ENCODE measurements at regions not wholly inside any gene's neighbourhood (a gene's known extent, or its start where the extent isn't known, plus 50 kb on each side); places are given as distances from the start of the nearest gene placed in this dataset.

DNA sequence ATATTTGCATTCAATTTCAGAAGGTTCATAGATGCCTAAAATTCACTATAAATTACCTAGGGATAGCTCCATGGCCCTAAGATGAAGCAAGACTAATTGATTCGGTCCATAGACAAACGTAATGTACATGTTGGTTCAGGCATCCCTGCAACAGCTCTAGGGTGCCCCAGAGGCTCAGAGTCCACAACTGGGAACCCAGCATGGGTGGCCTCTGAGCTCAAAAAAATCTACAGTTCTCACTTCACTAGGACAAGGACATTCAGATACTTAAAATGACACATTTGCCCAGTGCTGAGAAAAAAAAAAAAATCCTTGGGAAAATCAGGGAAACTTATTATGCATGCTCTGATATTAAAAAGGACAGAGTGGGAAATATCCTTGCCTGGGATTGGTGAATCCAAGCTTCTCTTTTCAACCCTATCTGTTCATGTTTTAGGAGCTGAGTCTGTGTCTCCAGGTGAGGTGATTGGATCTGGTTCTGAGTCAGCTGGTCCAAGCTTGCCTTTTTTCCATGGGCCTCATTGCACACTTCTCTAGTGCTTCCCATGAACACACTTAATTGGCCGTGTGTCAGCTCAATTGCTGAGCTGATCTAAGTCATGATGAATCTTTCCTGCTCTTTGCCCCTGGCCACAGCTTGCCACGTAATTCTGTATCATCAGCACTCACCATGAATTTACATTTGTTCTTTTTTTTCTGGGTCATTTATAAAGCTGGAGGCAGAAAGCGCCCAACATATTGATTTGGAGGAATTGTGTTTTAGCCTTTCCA lies 116.3 kb upstream of the RCN1 start:
- ATAC-seq (replicated peaks in 1 of 4) = no peak
- no peak overlapping the region for H3K4me3 ChIP-seq (ENCODE audit: control insufficient read depth in 1 of 2, extremely low read depth in 1 of 2, low read length in 1 of 2)
- WGBS (ENCODE audit: insufficient coverage) = 89% methylated on average over 3 of the region's 5 CpGs
- Mint-ChIP-seq H3K36me3 (no peaks in the 10 kb centered on the region), H3K27ac (no peak overlapping the region), H3K4me1 (no peaks in the 10 kb centered on the region), H3K9me3 (peaks cover 0 to 3% (median 0%) of the 10 kb centered on the region in 3 donors), H3K27me3 (peaks cover 31 to 32% of the 10 kb centered on the region in 2 donors), H3K4me3 (no peak overlapping the region)
- no peaks in the 10 kb centered on the region for H3K36me3 ChIP-seq (ENCODE audit: control insufficient read depth in 2 of 2, extremely low read depth in 1 of 2, insufficient read depth in 1 of 2, low read length in 1 of 2)
- no peak for DNase-seq
- peaks cover 0 to 7% of the 10 kb centered on the region in 2 experiments for H3K27me3 ChIP-seq (replicated peaks in 1 of 2; ENCODE audit: control insufficient read depth in 2 of 2, extremely low read depth in 1 of 2, insufficient read depth in 2 of 2, low read length in 1 of 2)
- ChIA-PET CTCF (interaction anchor here in 1 of 2 donors (0.8 kb wide), 1 partner anchor 11 kb away, joined by 3 read pairs; no protein-coding TSS in a partner anchor), POLR2A (no interaction called here)
- H3K4me1 ChIP-seq (ENCODE audit: control insufficient read depth in 1 of 2, extremely low read depth in 1 of 2, insufficient read depth in 2 of 2, low read length in 2 of 2) = no peaks in the 10 kb centered on the region
- no peaks in the 10 kb centered on the region for H3K9me3 ChIP-seq
- H3K27ac ChIP-seq (ENCODE audit: low read length) = no peak overlapping the region

DNA sequence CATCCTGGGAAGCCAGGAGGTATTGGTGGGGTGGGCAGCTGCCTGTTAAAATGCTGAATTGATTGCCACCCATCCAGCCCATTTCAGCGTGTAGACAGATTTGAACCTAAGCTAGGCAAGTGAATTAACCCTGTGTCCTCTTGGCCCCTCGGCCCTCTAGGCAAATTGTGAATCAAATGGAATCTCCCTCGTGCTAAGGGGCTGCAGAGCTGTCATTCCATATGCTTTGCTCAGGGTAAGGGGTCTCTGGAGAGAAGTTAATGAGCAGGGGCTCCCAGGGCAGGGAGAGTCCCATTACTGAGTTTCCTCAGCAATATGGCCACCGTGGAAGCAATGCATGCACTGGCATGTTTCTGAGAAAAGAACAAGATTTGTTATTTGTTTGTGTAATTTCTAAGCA lies 117.7 kb upstream of the RCN1 start:
- no peaks in the 10 kb centered on the region for H3K36me3 Mint-ChIP-seq
- CTCF ChIA-PET = no interaction called here

DNA sequence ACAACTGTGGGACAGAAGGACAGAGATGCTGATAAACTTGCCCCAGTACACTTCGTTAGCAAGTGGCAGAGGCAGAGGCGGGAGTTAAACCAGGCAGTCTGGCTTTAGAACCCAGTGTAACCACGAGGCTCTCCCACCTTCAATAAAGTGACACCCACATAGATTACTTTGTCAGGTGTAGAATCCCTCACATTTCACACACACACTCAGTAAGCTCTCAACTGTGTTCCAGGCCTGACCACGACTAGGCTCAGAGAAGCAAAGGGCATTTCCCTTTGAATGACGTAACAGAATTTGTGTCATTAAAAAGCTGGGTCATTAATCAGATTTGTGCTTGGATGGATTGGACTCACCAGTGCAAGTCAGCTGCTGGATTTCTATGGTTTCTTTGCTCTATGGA lies 118.3 kb upstream of the RCN1 start:
- WGBS (ENCODE audit: insufficient coverage) = 56% methylated on average over 3 of the region's 5 CpGs
- Mint-ChIP-seq H3K27ac (no peak overlapping the region), H3K4me3 (no peak overlapping the region), H3K9me3 (no peaks in the 10 kb centered on the region), H3K27me3 (peaks cover 23% of the 10 kb centered on the region in 2 donors), H3K4me1 (no peaks in the 10 kb centered on the region), H3K36me3 (no peaks in the 10 kb centered on the region)
- ChIA-PET POLR2A (no interaction called here), CTCF (no interaction called here)
- no peak overlapping the region for H3K4me3 ChIP-seq (ENCODE audit: control insufficient read depth in 1 of 2, extremely low read depth in 1 of 2, low read length in 1 of 2)
- no peaks in the 10 kb centered on the region for H3K4me1 ChIP-seq (ENCODE audit: control insufficient read depth in 1 of 2, extremely low read depth in 1 of 2, insufficient read depth in 2 of 2, low read length in 2 of 2)
- H3K27ac ChIP-seq (ENCODE audit: low read length) = no peak overlapping the region
- no peak for ATAC-seq (replicated peaks in 1 of 4)
- no peaks in the 10 kb centered on the region for H3K36me3 ChIP-seq (ENCODE audit: control insufficient read depth in 2 of 2, extremely low read depth in 1 of 2, insufficient read depth in 1 of 2, low read length in 1 of 2)
- DNase-seq = no peak
- peaks cover 0 to 6% of the 10 kb centered on the region in 2 experiments for H3K27me3 ChIP-seq (replicated peaks in 1 of 2; ENCODE audit: control insufficient read depth in 2 of 2, extremely low read depth in 1 of 2, insufficient read depth in 2 of 2, low read length in 1 of 2)
- H3K9me3 ChIP-seq = no peaks in the 10 kb centered on the region

More for the DNA sequence above, 117.7 kb upstream of the RCN1 start:
- no peaks in the 10 kb centered on the region for H3K4me1 ChIP-seq (ENCODE audit: control insufficient read depth in 1 of 2, extremely low read depth in 1 of 2, insufficient read depth in 2 of 2, low read length in 2 of 2)
- 86% methylated on average over 1 of the region's 4 CpGs for WGBS (ENCODE audit: insufficient coverage)
- H3K9me3 ChIP-seq = no peaks in the 10 kb centered on the region
- Mint-ChIP-seq H3K4me3 (no peak overlapping the region), H3K9me3 (no peaks in the 10 kb centered on the region), H3K27me3 (peaks cover 25 to 28% of the 10 kb centered on the region in 2 donors), H3K4me1 (no peaks in the 10 kb centered on the region), H3K27ac (no peak overlapping the region)
- H3K27me3 ChIP-seq (replicated peaks in 1 of 2; ENCODE audit: control insufficient read depth in 2 of 2, extremely low read depth in 1 of 2, insufficient read depth in 2 of 2, low read length in 1 of 2) = peaks cover 0 to 7% of the 10 kb centered on the region in 2 experiments
- POLR2A ChIA-PET = no interaction called here
- H3K27ac ChIP-seq (ENCODE audit: low read length) = no peak overlapping the region
- no peak for DNase-seq
- no peaks in the 10 kb centered on the region for H3K36me3 ChIP-seq (ENCODE audit: control insufficient read depth in 2 of 2, extremely low read depth in 1 of 2, insufficient read depth in 1 of 2, low read length in 1 of 2)
- H3K4me3 ChIP-seq (ENCODE audit: control insufficient read depth in 1 of 2, extremely low read depth in 1 of 2, low read length in 1 of 2) = no peak overlapping the region
- no peak for ATAC-seq (replicated peaks in 1 of 4)

DNA sequence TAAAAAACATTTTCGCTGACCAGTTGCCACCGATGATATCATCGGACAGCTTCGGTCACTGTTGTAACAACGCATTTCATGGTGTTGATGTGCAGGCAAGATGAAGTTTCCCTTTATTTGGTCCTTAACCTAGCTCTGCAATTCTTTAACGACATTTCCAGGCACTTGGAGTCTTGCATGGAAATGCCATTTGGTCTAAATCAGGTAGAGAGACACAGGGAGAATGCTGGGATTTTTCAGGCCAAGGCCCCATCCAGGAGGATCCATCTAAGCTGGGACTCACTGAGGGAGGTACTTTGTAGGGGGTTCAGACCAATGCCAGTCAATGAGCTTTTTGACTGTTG lies 121.5 kb upstream of the RCN1 start:
- ChIA-PET POLR2A (no interaction called here), CTCF (interaction anchor here in 1 of 2 donors (1.5 kb wide), 1 partner anchor 732 kb away, joined by 3 read pairs; no protein-coding TSS in a partner anchor)
- 92% methylated on average over 6 of the region's 6 CpGs for WGBS (ENCODE audit: insufficient coverage)

DNA sequence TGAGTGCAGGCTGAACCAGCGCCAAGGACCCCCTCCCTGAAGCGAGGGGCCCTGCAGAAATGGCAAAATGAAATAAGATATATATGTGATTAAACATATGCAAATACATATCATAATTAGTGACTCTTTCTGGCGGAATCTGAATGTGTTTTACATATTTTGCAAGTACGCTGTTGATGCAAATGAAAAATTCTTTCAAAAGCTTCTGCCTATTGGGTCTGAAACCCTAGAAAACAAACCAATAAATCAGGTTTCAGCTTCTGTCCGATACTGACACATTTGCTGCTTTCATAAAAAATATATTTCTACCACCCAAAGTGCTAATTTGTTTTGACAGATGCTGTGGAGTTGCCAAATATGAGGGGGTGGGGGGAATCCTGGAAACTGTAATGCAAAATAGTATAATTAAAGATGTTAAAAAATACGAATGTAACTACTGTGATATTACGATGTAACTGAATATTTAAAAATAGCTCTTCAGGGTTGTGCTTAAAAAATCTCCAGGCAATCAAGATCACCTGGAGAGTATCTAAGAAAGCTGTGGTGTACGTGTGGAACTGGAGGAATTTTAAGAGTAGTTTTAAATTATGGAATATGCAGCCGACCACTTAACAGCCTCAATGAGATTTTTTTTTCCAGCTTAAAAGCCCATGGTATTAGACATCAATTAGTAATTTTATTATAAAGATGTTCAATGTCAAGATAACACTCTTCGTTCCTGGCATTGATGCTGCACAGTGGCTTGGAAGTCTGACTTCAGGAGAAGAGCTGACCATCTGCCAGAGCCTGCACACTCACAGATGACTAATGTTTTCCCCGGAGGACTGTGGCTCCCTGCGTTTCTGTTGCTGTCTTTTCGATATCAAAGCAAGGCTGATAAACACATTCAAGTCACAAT lies 122.2 kb upstream of the RCN1 start:
- 90% methylated on average over 2 of the region's 13 CpGs for WGBS (ENCODE audit: insufficient coverage)

More for the DNA sequence above, 121.5 kb upstream of the RCN1 start:
- peaks cover 7 to 9% of the 10 kb centered on the region in 2 donors for H3K27me3 Mint-ChIP-seq
- Histone ChIP-seq H3K27me3 (replicated peaks in 1 of 2; ENCODE audit: control insufficient read depth in 2 of 2, extremely low read depth in 1 of 2, insufficient read depth in 2 of 2, low read length in 1 of 2) (no peaks in the 10 kb centered on the region), H3K36me3 (ENCODE audit: control insufficient read depth in 2 of 2, extremely low read depth in 1 of 2, insufficient read depth in 1 of 2, low read length in 1 of 2) (no peaks in the 10 kb centered on the region), H3K27ac (ENCODE audit: low read length) (no peak overlapping the region), H3K4me3 (ENCODE audit: control insufficient read depth in 1 of 2, extremely low read depth in 1 of 2, low read length in 1 of 2) (no peak overlapping the region), H3K9me3 (no peaks in the 10 kb centered on the region), H3K4me1 (ENCODE audit: control insufficient read depth in 1 of 2, extremely low read depth in 1 of 2, insufficient read depth in 2 of 2, low read length in 2 of 2) (no peaks in the 10 kb centered on the region)
- no peaks in the 10 kb centered on the region for H3K36me3 Mint-ChIP-seq
- DNase-seq (no peak), ATAC-seq (replicated peaks in 1 of 4) (no peak)
- no peaks in the 10 kb centered on the region for H3K4me1 Mint-ChIP-seq
- no peaks in the 10 kb centered on the region for H3K9me3 Mint-ChIP-seq
- no peak overlapping the region for H3K27ac Mint-ChIP-seq
- no peak overlapping the region for H3K4me3 Mint-ChIP-seq

DNA sequence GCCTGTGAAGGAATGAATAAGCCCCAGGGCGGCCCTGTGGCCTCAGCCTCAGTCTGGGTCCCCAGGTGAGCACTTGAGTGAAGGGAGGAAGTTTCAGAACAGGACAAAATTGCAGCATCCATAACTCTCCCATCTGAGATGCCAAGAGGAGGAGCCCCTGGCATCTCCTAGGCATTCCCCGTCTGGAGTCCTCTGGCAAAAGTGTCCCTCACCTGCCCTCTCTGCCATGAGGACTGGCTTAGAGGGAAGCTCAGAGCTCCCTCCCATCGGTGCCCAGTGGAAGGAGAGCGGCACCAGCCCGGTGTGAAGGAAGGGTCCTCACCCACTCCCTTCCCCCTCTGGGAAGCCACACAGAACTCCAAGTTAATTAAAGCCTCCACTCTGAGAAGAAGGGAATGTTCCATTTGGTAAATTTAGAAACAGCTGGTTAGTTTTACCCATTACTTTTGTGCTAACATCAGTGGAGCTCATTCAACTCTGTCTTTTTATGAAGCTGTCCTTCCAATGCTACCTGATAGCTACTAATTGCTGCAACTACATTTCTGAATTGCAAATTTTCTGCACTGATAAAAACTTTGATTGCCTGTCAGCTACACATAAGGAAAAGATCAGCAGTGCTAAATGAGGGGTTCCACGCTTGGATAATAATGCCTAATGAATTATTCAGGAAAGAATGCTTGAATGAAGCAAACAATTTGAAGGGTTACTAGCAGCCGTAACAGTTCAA lies 123.3 kb upstream of the RCN1 start:
- no peaks in the 10 kb centered on the region for H3K4me1 ChIP-seq (ENCODE audit: control insufficient read depth in 1 of 2, extremely low read depth in 1 of 2, insufficient read depth in 2 of 2, low read length in 2 of 2)
- POLR2A ChIA-PET = no interaction called here
- CTCF ChIA-PET = interaction anchor here in 1 of 2 donors (2.1 kb wide), 1 partner anchor 9 kb away, joined by 5 read pairs; no protein-coding TSS in a partner anchor
- no peak overlapping the region for H3K4me3 Mint-ChIP-seq
- no peak overlapping the region for H3K4me3 ChIP-seq (ENCODE audit: control insufficient read depth in 1 of 2, extremely low read depth in 1 of 2, low read length in 1 of 2)
- WGBS (ENCODE audit: insufficient coverage) = 67% methylated on average over 2 of the region's 7 CpGs
- no peaks in the 10 kb centered on the region for H3K9me3 ChIP-seq
- H3K9me3 Mint-ChIP-seq = no peaks in the 10 kb centered on the region
- H3K27me3 ChIP-seq (replicated peaks in 1 of 2; ENCODE audit: control insufficient read depth in 2 of 2, extremely low read depth in 1 of 2, insufficient read depth in 2 of 2, low read length in 1 of 2) = no peaks in the 10 kb centered on the region
- H3K27ac Mint-ChIP-seq = no peak overlapping the region
- H3K36me3 Mint-ChIP-seq = no peaks in the 10 kb centered on the region
- ATAC-seq (replicated peaks in 1 of 4) (no peak), DNase-seq (no peak)
- peaks cover 2 to 4% of the 10 kb centered on the region in 2 donors for H3K27me3 Mint-ChIP-seq
- H3K36me3 ChIP-seq (ENCODE audit: control insufficient read depth in 2 of 2, extremely low read depth in 1 of 2, insufficient read depth in 1 of 2, low read length in 1 of 2) = no peaks in the 10 kb centered on the region
- H3K27ac ChIP-seq (ENCODE audit: low read length) = no peak overlapping the region
- no peaks in the 10 kb centered on the region for H3K4me1 Mint-ChIP-seq

More for the DNA sequence above, 122.2 kb upstream of the RCN1 start:
- H3K4me1 Mint-ChIP-seq = no peaks in the 10 kb centered on the region
- H3K27ac ChIP-seq (ENCODE audit: low read length) = no peak overlapping the region
- H3K4me1 ChIP-seq (ENCODE audit: control insufficient read depth in 1 of 2, extremely low read depth in 1 of 2, insufficient read depth in 2 of 2, low read length in 2 of 2) = no peaks in the 10 kb centered on the region
- no peaks in the 10 kb centered on the region for H3K9me3 Mint-ChIP-seq
- POLR2A ChIA-PET = no interaction called here
- no peaks in the 10 kb centered on the region for H3K36me3 Mint-ChIP-seq
- no peaks in the 10 kb centered on the region for H3K9me3 ChIP-seq
- peaks cover 4 to 5% of the 10 kb centered on the region in 2 donors for H3K27me3 Mint-ChIP-seq
- ATAC-seq (replicated peaks in 1 of 4) = no peak
- no peak overlapping the region for H3K27ac Mint-ChIP-seq
- CTCF ChIA-PET = interaction anchor here in 1 of 2 donors (1.5 to 2.1 kb wide), 2 partner anchors 10 to 732 kb away, joined by 3 to 5 read pairs; no protein-coding TSS in a partner anchor
- no peak for DNase-seq
- no peak overlapping the region for H3K4me3 ChIP-seq (ENCODE audit: control insufficient read depth in 1 of 2, extremely low read depth in 1 of 2, low read length in 1 of 2)
- no peaks in the 10 kb centered on the region for H3K36me3 ChIP-seq (ENCODE audit: control insufficient read depth in 2 of 2, extremely low read depth in 1 of 2, insufficient read depth in 1 of 2, low read length in 1 of 2)
- no peaks in the 10 kb centered on the region for H3K27me3 ChIP-seq (replicated peaks in 1 of 2; ENCODE audit: control insufficient read depth in 2 of 2, extremely low read depth in 1 of 2, insufficient read depth in 2 of 2, low read length in 1 of 2)
- H3K4me3 Mint-ChIP-seq = no peak overlapping the region

All from T-cell (primary cell).